ENCODE measurements at regions not wholly inside any gene's neighbourhood (a gene's known extent, or its start where the extent isn't known, plus 50 kb on each side); places are given as distances from the start of the nearest gene placed in this dataset.

DNA sequence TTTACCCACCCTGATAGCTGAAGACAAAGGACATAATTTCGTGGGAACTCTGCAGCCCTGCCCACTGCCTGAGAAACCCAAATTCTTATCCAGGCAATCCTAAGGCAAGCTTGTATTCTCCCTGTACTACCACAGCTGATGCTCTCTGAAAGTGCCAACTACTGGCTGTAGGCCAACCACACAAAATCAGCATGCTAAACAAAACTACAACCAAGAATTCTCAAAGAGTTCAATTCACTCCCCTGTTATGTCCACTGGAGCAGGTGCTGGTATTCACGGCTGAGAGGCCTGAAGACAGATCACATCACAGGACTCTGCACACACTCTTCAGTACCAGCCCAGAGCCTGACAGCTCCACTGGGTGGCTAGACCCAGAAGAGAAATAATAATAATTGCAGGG is 375.9 kb upstream of the NDST4 start:
- H3K79me2 ChIP-seq (ENCODE audit: low read length): no peaks in the 10 kb centered on the region
- no peaks in the 10 kb centered on the region for H3K4me1 ChIP-seq (ENCODE audit: insufficient read depth, low read length)
- TF ChIP-seq, protein P1, sequence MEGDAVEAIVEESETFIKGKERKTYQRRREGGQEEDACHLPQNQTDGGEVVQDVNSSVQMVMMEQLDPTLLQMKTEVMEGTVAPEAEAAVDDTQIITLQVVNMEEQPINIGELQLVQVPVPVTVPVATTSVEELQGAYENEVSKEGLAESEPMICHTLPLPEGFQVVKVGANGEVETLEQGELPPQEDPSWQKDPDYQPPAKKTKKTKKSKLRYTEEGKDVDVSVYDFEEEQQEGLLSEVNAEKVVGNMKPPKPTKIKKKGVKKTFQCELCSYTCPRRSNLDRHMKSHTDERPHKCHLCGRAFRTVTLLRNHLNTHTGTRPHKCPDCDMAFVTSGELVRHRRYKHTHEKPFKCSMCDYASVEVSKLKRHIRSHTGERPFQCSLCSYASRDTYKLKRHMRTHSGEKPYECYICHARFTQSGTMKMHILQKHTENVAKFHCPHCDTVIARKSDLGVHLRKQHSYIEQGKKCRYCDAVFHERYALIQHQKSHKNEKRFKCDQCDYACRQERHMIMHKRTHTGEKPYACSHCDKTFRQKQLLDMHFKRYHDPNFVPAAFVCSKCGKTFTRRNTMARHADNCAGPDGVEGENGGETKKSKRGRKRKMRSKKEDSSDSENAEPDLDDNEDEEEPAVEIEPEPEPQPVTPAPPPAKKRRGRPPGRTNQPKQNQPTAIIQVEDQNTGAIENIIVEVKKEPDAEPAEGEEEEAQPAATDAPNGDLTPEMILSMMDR (conservative IDR thresholded peaks at IDR 0.05; ENCODE audit: low read depth, low read length): no peak
- TF ChIP-seq EZH2 (IDR thresholded peaks at IDR 0.05; ENCODE audit: low read length, unreplicated experiment): no peak
- no peak for TF ChIP-seq EZH2phosphoT487 (IDR thresholded peaks at IDR 0.05; ENCODE audit: borderline replicate concordance, low read length)
- no peaks in the 10 kb centered on the region for H3F3A ChIP-seq (ENCODE audit: low read length, unreplicated experiment)
- ATAC-seq (no peak), DNase-seq (no peak)
- no peak overlapping the region for H3K4me2 ChIP-seq (ENCODE audit: low read length)
- no TSS peak for BruUV-seq (replicated peaks)
- intact Hi-C loops (cut with micrococcal nuclease): no loop called here
- no peaks in the 10 kb centered on the region for H3K36me3 ChIP-seq (ENCODE audit: low read depth, low read length)
- H3K27ac ChIP-seq (ENCODE audit: low read length): no peak overlapping the region
- H3K27me3 ChIP-seq (ENCODE audit: low read length): no peaks in the 10 kb centered on the region
- H3K4me3 ChIP-seq (ENCODE audit: low read length): no peak overlapping the region
- H3K9me2 ChIP-seq (replicated peaks; ENCODE audit: low read length): no peaks in the 10 kb centered on the region
- H4K20me1 ChIP-seq (ENCODE audit: low read length): no peaks in the 10 kb centered on the region
- CTCF ChIA-PET: interaction anchor here (0.6 kb wide), 1 partner anchor 255 kb away, joined by 3 read pairs; no protein-coding TSS in a partner anchor
- H3K9ac ChIP-seq (ENCODE audit: low read length): no peak overlapping the region
- POLR2A ChIA-PET (ENCODE audit: unreplicated experiment): no interaction called here
- H3K9me3 ChIP-seq (ENCODE audit: low read length): no peaks in the 10 kb centered on the region
- no peak overlapping the region for H2AFZ ChIP-seq (ENCODE audit: low read length)

DNA sequence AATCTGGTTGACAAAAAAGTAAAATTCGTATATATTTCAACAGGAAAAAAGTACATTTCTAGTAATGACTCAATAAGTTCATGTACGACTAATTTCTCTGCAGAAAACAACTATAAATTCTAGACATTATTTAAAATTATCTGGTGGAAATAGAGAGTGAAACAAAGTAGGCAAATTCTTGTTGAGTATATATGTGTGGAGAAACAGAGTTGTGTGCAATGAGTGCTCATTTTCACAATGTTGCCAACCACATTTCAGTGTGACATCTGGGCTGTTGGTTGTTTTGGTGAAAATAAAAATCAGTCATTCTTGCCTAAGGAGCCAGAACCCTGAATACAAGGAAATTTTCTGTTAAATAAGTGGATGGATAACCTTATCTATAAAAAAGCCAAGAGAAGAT is 372.0 kb upstream of the NDST4 start:
- CTCF ChIA-PET: no interaction called here
- no peaks in the 10 kb centered on the region for H3K9me2 ChIP-seq (replicated peaks; ENCODE audit: low read length)
- H3K36me3 ChIP-seq (ENCODE audit: low read depth, low read length): no peaks in the 10 kb centered on the region
- no peaks in the 10 kb centered on the region for H4K20me1 ChIP-seq (ENCODE audit: low read length)
- DNase-seq: no peak
- H3K4me3 ChIP-seq (ENCODE audit: low read length): no peak overlapping the region
- POLR2A ChIA-PET (ENCODE audit: unreplicated experiment): no interaction called here
- H2AFZ ChIP-seq (ENCODE audit: low read length): no peak overlapping the region
- no peaks in the 10 kb centered on the region for H3K79me2 ChIP-seq (ENCODE audit: low read length)
- intact Hi-C loops (cut with micrococcal nuclease): no loop called here
- no peaks in the 10 kb centered on the region for H3K9me3 ChIP-seq (ENCODE audit: low read length)
- no peaks in the 10 kb centered on the region for H3K27me3 ChIP-seq (ENCODE audit: low read length)
- BruUV-seq (replicated peaks): no TSS peak
- no peaks in the 10 kb centered on the region for H3K4me1 ChIP-seq (ENCODE audit: insufficient read depth, low read length)
- H3F3A ChIP-seq (ENCODE audit: low read length, unreplicated experiment): no peaks in the 10 kb centered on the region
- H3K9ac ChIP-seq (ENCODE audit: low read length): no peak overlapping the region
- TF ChIP-seq EZH2 (IDR thresholded peaks at IDR 0.05; ENCODE audit: low read length, unreplicated experiment): no peak
- H3K4me2 ChIP-seq (ENCODE audit: low read length): no peak overlapping the region
- H3K27ac ChIP-seq (ENCODE audit: low read length): no peak overlapping the region
- ATAC-seq: no peak

DNA sequence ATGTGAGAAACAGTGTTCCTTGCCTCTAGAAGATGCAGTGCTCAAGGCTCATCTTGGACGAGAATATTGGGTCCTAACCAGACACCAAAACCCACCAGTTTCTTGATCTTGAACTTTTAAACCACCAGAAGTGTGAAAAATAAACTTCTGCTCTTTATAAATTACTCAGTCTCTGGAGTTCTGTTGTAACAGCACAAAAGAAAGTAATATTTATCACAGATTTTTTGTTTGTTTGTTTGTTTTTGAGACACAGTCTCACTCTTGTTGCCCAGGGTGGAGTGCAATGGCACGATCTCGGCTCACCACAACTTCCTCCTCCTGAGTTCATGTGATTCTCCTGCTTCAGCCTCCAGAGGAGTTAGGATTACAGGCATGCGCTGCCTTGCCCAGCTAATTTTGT is 371.1 kb upstream of the NDST4 start:
- Histone ChIP-seq H3K9me2 (replicated peaks; ENCODE audit: low read length) (no peaks in the 10 kb centered on the region), H3F3A (ENCODE audit: low read length, unreplicated experiment) (no peaks in the 10 kb centered on the region), H3K36me3 (ENCODE audit: low read depth, low read length) (no peaks in the 10 kb centered on the region), H2AFZ (ENCODE audit: low read length) (no peak overlapping the region), H3K27ac (ENCODE audit: low read length) (no peak overlapping the region), H3K9me3 (ENCODE audit: low read length) (no peaks in the 10 kb centered on the region), H3K27me3 (ENCODE audit: low read length) (no peaks in the 10 kb centered on the region), H3K9ac (ENCODE audit: low read length) (no peak overlapping the region), H3K4me3 (ENCODE audit: low read length) (no peak overlapping the region), H3K4me1 (ENCODE audit: insufficient read depth, low read length) (no peaks in the 10 kb centered on the region), H3K4me2 (ENCODE audit: low read length) (no peak overlapping the region), H4K20me1 (ENCODE audit: low read length) (no peaks in the 10 kb centered on the region), H3K79me2 (ENCODE audit: low read length) (no peaks in the 10 kb centered on the region)
- ATAC-seq (no peak), DNase-seq (no peak)
- ChIA-PET POLR2A (ENCODE audit: unreplicated experiment) (no interaction called here), CTCF (no interaction called here)
- intact Hi-C loops (cut with micrococcal nuclease): no loop called here
- TF ChIP-seq, protein P1 (conservative IDR thresholded peaks at IDR 0.05; ENCODE audit: low read depth, low read length): no peak
- no peak for TF ChIP-seq EZH2phosphoT487 (IDR thresholded peaks at IDR 0.05; ENCODE audit: borderline replicate concordance, low read length)
- no peak for TF ChIP-seq EZH2 (IDR thresholded peaks at IDR 0.05; ENCODE audit: low read length, unreplicated experiment)
- BruUV-seq (replicated peaks): no TSS peak

All from PC-3 (cell line).